ENCODE measurements at regions not wholly inside any gene's neighbourhood (a gene's known extent, or its start where the extent isn't known, plus 50 kb on each side); places are given as distances from the start of the nearest gene placed in this dataset.
"Not testable (repeated sequence)": the region's sequence is repeated elsewhere in the genome, so short reads cannot be mapped to it uniquely, and the experiment has no call there.

GRCh38 chr3:177871267-177871666, 665.0 kb upstream of the KCNMB2 start:
- not testable (repeated sequence) for TF ChIP-seq CTCF, POLR2A (IDR thresholded peaks at IDR 0.05)
